Esophagus squamous epithelium (tissue), 4 donors: ENCODE measurements at regions not wholly inside any gene's neighbourhood (a gene's known extent, or its start where the extent isn't known, plus 50 kb on each side); places are given as distances from the start of the nearest gene placed in this dataset.

Source experiments
- POLR2A ChIP-seq, 4 donors: fragments of 450-650 bp; IDR thresholded peaks; one replicate each; pipeline ENCODE4 v1.6.1; 2017; ENCODE audit warnings: antibody characterized with exemption in 4 of 4, mild to moderate bottlenecking in 4 of 4, moderate library complexity in 3 of 4
- TF ChIP-seq, protein P1 (sequence below), 6 experiments: fragments of 450-650 bp in 4 of 6; fragments of 200-600 bp in 2 of 6; sonication (generic) in 2 of 6; IDR thresholded peaks; one replicate each; pipeline ENCODE4 v1.5.1; 2016 to 2019; ENCODE audit warnings: antibody characterized with exemption in 6 of 6, mild to moderate bottlenecking in 4 of 6, moderate library complexity in 4 of 6

- TF ChIP-seq, protein P1, sequence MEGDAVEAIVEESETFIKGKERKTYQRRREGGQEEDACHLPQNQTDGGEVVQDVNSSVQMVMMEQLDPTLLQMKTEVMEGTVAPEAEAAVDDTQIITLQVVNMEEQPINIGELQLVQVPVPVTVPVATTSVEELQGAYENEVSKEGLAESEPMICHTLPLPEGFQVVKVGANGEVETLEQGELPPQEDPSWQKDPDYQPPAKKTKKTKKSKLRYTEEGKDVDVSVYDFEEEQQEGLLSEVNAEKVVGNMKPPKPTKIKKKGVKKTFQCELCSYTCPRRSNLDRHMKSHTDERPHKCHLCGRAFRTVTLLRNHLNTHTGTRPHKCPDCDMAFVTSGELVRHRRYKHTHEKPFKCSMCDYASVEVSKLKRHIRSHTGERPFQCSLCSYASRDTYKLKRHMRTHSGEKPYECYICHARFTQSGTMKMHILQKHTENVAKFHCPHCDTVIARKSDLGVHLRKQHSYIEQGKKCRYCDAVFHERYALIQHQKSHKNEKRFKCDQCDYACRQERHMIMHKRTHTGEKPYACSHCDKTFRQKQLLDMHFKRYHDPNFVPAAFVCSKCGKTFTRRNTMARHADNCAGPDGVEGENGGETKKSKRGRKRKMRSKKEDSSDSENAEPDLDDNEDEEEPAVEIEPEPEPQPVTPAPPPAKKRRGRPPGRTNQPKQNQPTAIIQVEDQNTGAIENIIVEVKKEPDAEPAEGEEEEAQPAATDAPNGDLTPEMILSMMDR (IDR thresholded peaks at IDR 0.05) = no peak
- no peak for TF ChIP-seq POLR2A (IDR thresholded peaks at IDR 0.05)
These were observed 57.6 kb upstream of the NEO1 start for GRCh38 chr15:72994534-72995177.
